ENCODE measurements at regions not wholly inside any gene's neighbourhood (a gene's known extent, or its start where the extent isn't known, plus 50 kb on each side); places are given as distances from the start of the nearest gene placed in this dataset.

DNA sequence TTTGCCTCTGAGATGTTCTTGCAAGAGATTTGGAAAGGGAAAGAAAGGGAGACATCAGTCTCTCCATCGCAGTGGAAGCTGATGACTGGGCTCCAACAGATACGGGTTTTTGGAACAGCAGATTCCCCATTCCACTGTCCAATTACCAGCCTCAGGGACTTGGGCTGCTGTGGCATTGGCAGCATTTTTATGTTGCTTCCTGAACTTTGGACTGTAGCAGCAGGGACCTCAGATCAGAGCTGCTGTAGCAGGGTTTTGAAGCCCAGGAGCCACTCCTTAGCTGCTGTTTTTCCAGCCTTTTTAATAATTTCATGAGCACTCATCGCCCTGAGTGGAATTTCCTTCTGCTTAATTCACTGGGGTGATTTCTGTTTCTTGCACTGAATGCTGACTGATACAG, 135.7 kb upstream of the SLCO3A1 start:
- no peak overlapping the region for H3K9ac ChIP-seq (ENCODE audit: low read length)
- H3K36me3 ChIP-seq (ENCODE audit: insufficient read depth, low read length) = no peaks in the 10 kb centered on the region
- no peak overlapping the region for H3K4me3 ChIP-seq (ENCODE audit: low read depth in 1 of 2, low read length in 2 of 2)
- H3K9me3 ChIP-seq (ENCODE audit: low read length) = no peaks in the 10 kb centered on the region
- no peaks in the 10 kb centered on the region for H3K27me3 ChIP-seq (ENCODE audit: control insufficient read depth in 1 of 2, insufficient read depth in 2 of 2, low read length in 2 of 2)
- no peak overlapping the region for H3K27ac ChIP-seq (ENCODE audit: low read depth, low read length)
- H3K4me1 ChIP-seq (ENCODE audit: insufficient read depth, low read length) = no peaks in the 10 kb centered on the region

DNA sequence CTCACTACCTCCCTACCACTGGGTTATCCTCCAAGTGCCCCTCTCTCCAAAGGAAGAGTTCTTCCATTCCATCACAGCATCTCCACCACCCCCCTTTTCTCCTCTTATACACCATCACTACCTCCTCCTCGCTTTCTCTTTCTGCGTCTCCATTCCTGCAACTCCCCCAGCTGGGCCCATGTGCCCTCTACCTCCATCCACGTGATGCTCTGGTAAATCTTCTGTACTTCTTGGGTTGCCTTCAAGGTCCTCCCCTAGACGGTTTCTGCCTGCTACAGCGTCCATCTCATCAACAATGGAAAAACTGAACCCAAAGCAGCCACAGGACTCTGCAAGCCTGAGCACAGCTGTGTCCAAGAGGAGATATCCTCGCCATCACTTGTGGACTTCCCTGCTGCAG, 129.5 kb upstream of the SLCO3A1 start:
- Histone ChIP-seq H3K36me3 (ENCODE audit: insufficient read depth, low read length) (no peaks in the 10 kb centered on the region), H3K27me3 (ENCODE audit: control insufficient read depth in 1 of 2, insufficient read depth in 2 of 2, low read length in 2 of 2) (no peaks in the 10 kb centered on the region), H3K9ac (ENCODE audit: low read length) (no peak overlapping the region), H3K4me3 (ENCODE audit: low read depth in 1 of 2, low read length in 2 of 2) (no peak overlapping the region), H3K27ac (ENCODE audit: low read depth, low read length) (no peak overlapping the region), H3K4me1 (ENCODE audit: insufficient read depth, low read length) (no peaks in the 10 kb centered on the region), H3K9me3 (ENCODE audit: low read length) (no peaks in the 10 kb centered on the region)

DNA sequence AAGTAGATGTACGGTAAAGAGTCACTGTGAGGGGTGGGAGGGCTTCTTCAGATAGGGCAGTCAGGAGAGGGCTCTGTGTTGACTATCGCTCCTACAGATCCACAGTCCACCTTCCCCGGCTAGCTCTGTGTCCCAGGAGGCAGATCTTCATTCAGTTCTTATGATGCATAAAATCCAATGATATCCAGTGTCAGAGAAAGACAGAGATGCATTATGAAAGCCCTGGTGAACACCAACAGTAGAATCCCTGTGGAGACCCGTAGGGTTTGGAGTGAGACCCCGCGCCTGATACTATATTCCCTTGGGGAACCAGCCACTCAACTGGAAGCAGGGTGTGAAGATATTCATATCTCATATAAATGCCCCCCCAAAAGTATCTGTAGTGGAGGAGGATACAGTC, 119.8 kb upstream of the SLCO3A1 start:
- no peak overlapping the region for H3K27ac ChIP-seq (ENCODE audit: low read depth, low read length)
- peaks cover 0 to 8% of the 10 kb centered on the region in 2 donors for H3K27me3 ChIP-seq (ENCODE audit: control insufficient read depth in 1 of 2, insufficient read depth in 2 of 2, low read length in 2 of 2)
- H3K4me1 ChIP-seq (ENCODE audit: insufficient read depth, low read length) = no peaks in the 10 kb centered on the region
- H3K4me3 ChIP-seq (ENCODE audit: low read depth in 1 of 2, low read length in 2 of 2) = no peak overlapping the region
- no peaks in the 10 kb centered on the region for H3K9me3 ChIP-seq (ENCODE audit: low read length)
- no peaks in the 10 kb centered on the region for H3K36me3 ChIP-seq (ENCODE audit: insufficient read depth, low read length)
- H3K9ac ChIP-seq (ENCODE audit: low read length) = no peak overlapping the region

DNA sequence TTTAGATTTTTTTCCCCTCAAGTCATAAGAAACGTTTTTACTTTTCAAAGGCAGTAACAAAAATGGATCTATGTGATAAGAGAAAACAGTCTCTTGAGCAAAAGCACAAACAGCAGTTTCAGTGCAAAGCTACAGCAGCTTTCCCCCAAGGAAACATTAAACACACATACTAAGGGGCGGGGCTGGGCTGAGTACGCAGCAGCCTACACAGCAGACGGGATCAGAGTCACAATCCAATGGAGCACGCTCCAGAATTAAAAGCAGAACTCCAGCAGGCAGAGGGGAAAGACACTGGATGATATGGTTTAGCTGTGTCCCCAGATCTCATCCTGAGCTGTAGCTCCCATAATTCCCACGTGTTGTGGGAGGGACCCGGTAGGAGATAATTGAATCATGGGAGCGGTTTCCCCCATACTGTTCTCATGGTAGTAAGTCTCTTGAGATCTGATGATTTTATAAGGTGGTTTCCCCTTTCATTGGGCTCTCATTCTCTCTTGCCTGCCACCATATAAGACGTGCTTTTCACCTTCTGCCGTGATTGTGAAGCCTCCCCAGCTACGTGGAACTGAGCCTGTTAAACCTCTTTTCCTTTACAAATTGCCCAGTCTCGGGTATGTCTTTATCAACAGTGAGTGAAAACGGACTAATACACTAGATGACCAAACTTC, 116.2 kb upstream of the SLCO3A1 start:
- Histone ChIP-seq H3K27ac (ENCODE audit: low read depth, low read length) (no peak overlapping the region), H3K4me1 (ENCODE audit: insufficient read depth, low read length) (no peaks in the 10 kb centered on the region), H3K36me3 (ENCODE audit: insufficient read depth, low read length) (no peaks in the 10 kb centered on the region), H3K4me3 (ENCODE audit: low read depth in 1 of 2, low read length in 2 of 2) (no peak overlapping the region), H3K9me3 (ENCODE audit: low read length) (no peaks in the 10 kb centered on the region), H3K9ac (ENCODE audit: low read length) (no peak overlapping the region), H3K27me3 (ENCODE audit: control insufficient read depth in 1 of 2, insufficient read depth in 2 of 2, low read length in 2 of 2) (peaks cover 0 to 4% of the 10 kb centered on the region in 2 donors)

DNA sequence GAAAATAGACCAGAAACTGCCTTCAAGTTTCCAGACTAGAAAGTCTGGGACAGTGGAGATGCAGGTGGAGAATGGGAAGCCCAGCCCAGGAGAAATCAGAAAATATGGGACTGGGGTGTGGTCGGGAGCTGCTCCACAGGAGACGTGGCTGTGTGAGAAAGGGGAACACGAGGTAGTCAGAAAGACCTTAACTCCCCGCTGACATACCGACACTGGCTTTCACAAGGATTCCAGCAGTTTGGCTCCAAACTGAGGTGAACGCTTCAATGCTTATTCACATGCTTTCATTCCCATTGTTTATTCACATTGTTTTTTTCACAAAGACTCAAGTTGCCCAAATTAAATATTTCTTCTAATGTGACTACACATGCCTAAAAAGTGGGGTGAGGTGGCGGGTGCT, 111.5 kb upstream of the SLCO3A1 start:
- Histone ChIP-seq H3K27me3 (ENCODE audit: control insufficient read depth in 1 of 2, insufficient read depth in 2 of 2, low read length in 2 of 2) (no peaks in the 10 kb centered on the region), H3K36me3 (ENCODE audit: insufficient read depth, low read length) (no peaks in the 10 kb centered on the region), H3K4me3 (ENCODE audit: low read depth in 1 of 2, low read length in 2 of 2) (no peak overlapping the region), H3K4me1 (ENCODE audit: insufficient read depth, low read length) (no peaks in the 10 kb centered on the region), H3K27ac (ENCODE audit: low read depth, low read length) (no peak overlapping the region), H3K9ac (ENCODE audit: low read length) (no peak overlapping the region), H3K9me3 (ENCODE audit: low read length) (no peaks in the 10 kb centered on the region)

DNA sequence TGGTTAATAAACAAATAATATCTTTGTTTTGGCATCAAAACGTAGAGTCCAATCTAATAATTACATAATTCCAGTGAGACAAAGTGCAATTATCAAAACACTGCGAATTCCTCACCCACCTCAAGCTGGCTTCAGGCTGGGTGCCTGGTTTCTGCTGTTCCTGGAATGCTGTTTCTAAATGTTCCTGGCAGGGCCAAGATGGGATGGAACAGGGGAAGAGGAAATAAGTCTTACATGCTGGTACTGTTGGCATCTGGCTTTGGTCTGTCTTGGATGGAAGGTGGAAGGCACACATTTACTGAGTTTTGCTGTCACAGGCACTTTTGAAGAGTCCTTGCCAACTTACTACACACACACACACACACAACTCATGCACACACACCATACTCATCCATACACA, 101.9 kb upstream of the SLCO3A1 start:
- no peak overlapping the region for H3K27ac ChIP-seq (ENCODE audit: low read depth, low read length)
- H3K4me3 ChIP-seq (ENCODE audit: low read depth in 1 of 2, low read length in 2 of 2) = no peak overlapping the region

DNA sequence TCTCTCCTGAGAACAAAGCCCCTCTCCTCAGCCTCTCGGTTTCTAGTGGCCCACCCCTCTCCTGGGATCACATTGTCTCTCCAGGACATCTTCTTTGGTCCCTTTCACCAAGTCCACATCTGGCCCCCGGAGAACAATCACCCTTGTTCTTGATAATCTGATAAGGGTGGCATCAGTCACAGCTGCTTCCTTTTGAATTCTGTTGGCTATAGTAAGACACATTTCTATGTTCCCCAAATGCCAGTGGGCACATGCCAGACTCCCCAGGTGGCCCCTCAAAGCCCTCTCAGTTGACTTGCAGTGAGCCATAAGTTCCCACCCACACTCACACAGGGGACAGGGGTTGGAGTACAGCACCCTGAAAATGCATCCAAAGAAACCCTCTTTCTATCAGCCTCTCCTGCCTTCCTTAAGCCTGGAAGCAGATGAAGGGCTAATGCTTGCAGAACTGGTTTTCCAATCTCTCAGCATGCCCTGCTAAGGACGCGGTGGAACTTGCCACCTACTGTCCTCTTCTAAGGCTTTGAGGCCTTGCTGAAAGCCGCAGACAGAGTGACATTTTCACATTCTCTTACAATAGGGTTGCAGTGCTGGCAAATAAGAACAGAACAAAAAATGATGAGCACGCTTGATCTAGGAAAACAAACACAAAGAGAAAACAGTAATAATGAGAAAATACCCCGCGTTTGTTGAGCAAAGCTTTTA, 101.3 kb upstream of the SLCO3A1 start:
- Histone ChIP-seq H3K9ac (ENCODE audit: low read length) (no peak overlapping the region), H3K4me1 (ENCODE audit: insufficient read depth, low read length) (no peaks in the 10 kb centered on the region), H3K36me3 (ENCODE audit: insufficient read depth, low read length) (no peaks in the 10 kb centered on the region), H3K4me3 (ENCODE audit: low read depth in 1 of 2, low read length in 2 of 2) (no peak overlapping the region), H3K27ac (ENCODE audit: low read depth, low read length) (no peak overlapping the region), H3K9me3 (ENCODE audit: low read length) (no peaks in the 10 kb centered on the region), H3K27me3 (ENCODE audit: control insufficient read depth in 1 of 2, insufficient read depth in 2 of 2, low read length in 2 of 2) (no peaks in the 10 kb centered on the region)

More for the DNA sequence above, 101.9 kb upstream of the SLCO3A1 start:
- Histone ChIP-seq H3K9me3 (ENCODE audit: low read length) (no peaks in the 10 kb centered on the region), H3K36me3 (ENCODE audit: insufficient read depth, low read length) (no peaks in the 10 kb centered on the region), H3K9ac (ENCODE audit: low read length) (no peak overlapping the region), H3K27me3 (ENCODE audit: control insufficient read depth in 1 of 2, insufficient read depth in 2 of 2, low read length in 2 of 2) (no peaks in the 10 kb centered on the region), H3K4me1 (ENCODE audit: insufficient read depth, low read length) (no peaks in the 10 kb centered on the region)

DNA sequence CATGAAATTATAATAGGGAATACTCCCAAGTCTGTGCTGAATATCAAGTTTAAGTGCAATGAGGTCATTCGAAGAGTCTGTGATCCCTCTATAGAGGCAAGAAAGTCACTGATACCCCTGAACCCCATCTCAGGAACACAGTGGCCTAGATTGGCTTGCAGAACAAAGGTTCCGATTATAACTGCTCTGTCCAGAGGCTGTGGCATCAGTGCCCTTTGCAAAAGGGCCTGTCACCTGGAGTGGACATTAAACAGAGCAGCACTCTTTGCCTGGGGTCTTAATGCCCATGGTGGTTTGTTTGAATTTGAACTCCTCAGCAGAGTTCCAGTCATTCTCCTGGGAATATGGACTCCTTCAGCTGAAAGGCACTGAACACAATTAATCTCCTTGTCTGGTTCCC, 93.9 kb upstream of the SLCO3A1 start:
- Histone ChIP-seq H3K27ac (ENCODE audit: low read depth, low read length) (no peak overlapping the region), H3K9me3 (ENCODE audit: low read length) (no peaks in the 10 kb centered on the region), H3K27me3 (ENCODE audit: control insufficient read depth in 1 of 2, insufficient read depth in 2 of 2, low read length in 2 of 2) (no peaks in the 10 kb centered on the region), H3K4me1 (ENCODE audit: insufficient read depth, low read length) (no peaks in the 10 kb centered on the region), H3K36me3 (ENCODE audit: insufficient read depth, low read length) (no peaks in the 10 kb centered on the region), H3K9ac (ENCODE audit: low read length) (no peak overlapping the region), H3K4me3 (ENCODE audit: low read depth in 1 of 2, low read length in 2 of 2) (no peak overlapping the region)

DNA sequence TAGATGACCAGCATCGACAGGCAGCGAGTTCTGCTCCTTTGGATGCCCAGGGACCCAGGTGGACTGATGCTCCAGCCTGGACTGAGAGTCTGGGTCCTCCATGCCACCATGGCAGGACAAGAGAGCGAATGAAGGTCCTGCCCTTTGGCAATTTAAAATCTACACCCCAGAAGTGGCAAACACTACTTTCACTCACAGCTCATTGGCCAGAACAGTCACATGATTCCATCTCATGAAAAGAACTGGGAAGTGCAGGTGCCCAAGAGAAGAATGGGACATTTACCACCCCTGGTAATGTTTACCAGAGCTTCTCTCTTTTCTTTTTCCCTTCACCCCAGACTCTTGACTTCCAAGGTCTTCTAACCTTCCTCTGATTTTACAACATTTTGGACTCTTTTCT, 87.8 kb upstream of the SLCO3A1 start:
- Histone ChIP-seq H3K9ac (ENCODE audit: low read length) (no peak overlapping the region), H3K4me1 (ENCODE audit: insufficient read depth, low read length) (no peaks in the 10 kb centered on the region), H3K36me3 (ENCODE audit: insufficient read depth, low read length) (no peaks in the 10 kb centered on the region), H3K27ac (ENCODE audit: low read depth, low read length) (no peak overlapping the region), H3K27me3 (ENCODE audit: control insufficient read depth in 1 of 2, insufficient read depth in 2 of 2, low read length in 2 of 2) (no peaks in the 10 kb centered on the region), H3K9me3 (ENCODE audit: low read length) (no peaks in the 10 kb centered on the region), H3K4me3 (ENCODE audit: low read depth in 1 of 2, low read length in 2 of 2) (no peak overlapping the region)

DNA sequence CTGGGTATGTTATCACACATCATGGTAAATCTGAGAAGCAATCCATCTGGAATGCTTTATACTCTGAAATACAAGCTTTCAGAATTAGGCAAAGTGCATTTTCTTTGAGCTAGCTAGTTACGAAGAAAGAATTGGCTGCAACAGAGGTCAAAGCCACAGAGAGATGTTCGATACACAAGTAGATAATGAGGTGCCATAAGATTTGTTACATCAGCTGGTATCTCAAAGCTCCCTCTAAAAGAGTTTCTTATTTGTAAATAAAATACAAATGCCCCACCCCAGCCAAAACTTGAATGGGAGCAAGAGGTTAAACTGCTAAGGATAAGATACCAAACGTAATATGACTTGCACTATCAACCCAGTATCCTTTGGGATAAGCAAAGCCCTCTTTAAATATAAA, 84.0 kb upstream of the SLCO3A1 start:
- no peaks in the 10 kb centered on the region for H3K4me1 ChIP-seq (ENCODE audit: insufficient read depth, low read length)
- no peaks in the 10 kb centered on the region for H3K9me3 ChIP-seq (ENCODE audit: low read length)
- H3K9ac ChIP-seq (ENCODE audit: low read length) = no peak overlapping the region
- H3K27ac ChIP-seq (ENCODE audit: low read depth, low read length) = no peak overlapping the region
- no peaks in the 10 kb centered on the region for H3K36me3 ChIP-seq (ENCODE audit: insufficient read depth, low read length)
- no peaks in the 10 kb centered on the region for H3K27me3 ChIP-seq (ENCODE audit: control insufficient read depth in 1 of 2, insufficient read depth in 2 of 2, low read length in 2 of 2)
- H3K4me3 ChIP-seq (ENCODE audit: low read depth in 1 of 2, low read length in 2 of 2) = no peak overlapping the region

DNA sequence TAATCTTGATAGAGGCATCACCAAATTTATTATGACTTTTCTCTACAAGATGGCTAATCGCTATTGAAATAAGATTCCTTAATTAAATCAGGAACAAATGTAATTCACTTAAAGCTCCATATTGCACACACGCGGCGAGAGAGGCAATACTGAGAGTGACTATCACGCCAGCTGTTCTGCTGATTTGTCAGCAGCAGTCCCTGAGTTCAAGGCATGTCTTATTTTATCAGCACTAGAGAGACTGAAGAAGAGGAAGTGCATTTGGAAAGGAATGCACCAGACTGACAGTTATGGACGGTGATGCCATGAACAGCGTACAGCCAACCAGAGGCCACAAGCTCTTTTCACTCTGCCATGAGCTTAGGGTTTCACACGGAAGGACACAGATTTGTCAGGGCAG, 83.6 kb upstream of the SLCO3A1 start:
- no peaks in the 10 kb centered on the region for H3K27me3 ChIP-seq (ENCODE audit: control insufficient read depth in 1 of 2, insufficient read depth in 2 of 2, low read length in 2 of 2)
- no peak overlapping the region for H3K4me3 ChIP-seq (ENCODE audit: low read depth in 1 of 2, low read length in 2 of 2)
- no peaks in the 10 kb centered on the region for H3K9me3 ChIP-seq (ENCODE audit: low read length)
- H3K9ac ChIP-seq (ENCODE audit: low read length) = no peak overlapping the region
- no peak overlapping the region for H3K27ac ChIP-seq (ENCODE audit: low read depth, low read length)
- no peaks in the 10 kb centered on the region for H3K36me3 ChIP-seq (ENCODE audit: insufficient read depth, low read length)
- no peaks in the 10 kb centered on the region for H3K4me1 ChIP-seq (ENCODE audit: insufficient read depth, low read length)

DNA sequence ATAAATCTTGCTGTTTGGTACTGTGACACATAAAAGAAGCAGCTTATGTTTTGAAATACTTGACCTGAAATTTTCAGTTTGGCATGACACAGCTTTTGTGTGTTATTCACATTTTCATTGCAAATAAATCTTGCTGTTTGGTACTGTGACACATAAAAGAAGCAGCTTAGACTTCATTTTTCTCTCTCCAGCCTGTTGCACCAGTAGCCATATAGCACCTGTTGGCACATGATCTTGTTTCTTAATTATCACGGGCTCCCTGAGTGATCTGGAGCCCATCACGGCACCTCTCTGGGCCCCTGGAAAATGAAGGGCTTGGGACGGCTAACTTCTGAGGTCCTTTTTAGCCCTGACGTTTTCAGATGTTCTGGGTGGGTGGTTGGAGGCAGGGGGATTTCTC, 77.4 kb upstream of the SLCO3A1 start:
- H3K4me1 ChIP-seq (ENCODE audit: insufficient read depth, low read length) = no peaks in the 10 kb centered on the region
- H3K9ac ChIP-seq (ENCODE audit: low read length) = no peak overlapping the region
- H3K4me3 ChIP-seq (ENCODE audit: low read depth in 1 of 2, low read length in 2 of 2) = no peak overlapping the region
- H3K27ac ChIP-seq (ENCODE audit: low read depth, low read length) = no peak overlapping the region
- no peaks in the 10 kb centered on the region for H3K36me3 ChIP-seq (ENCODE audit: insufficient read depth, low read length)
- H3K27me3 ChIP-seq (ENCODE audit: control insufficient read depth in 1 of 2, insufficient read depth in 2 of 2, low read length in 2 of 2) = no peaks in the 10 kb centered on the region
- no peaks in the 10 kb centered on the region for H3K9me3 ChIP-seq (ENCODE audit: low read length)

Data from muscle layer of colon (tissue), 2 donors.